GM19238 (cell line): ENCODE measurements at regions not wholly inside any gene's neighbourhood (a gene's known extent, or its start where the extent isn't known, plus 50 kb on each side); places are given as distances from the start of the nearest gene placed in this dataset.

ENCODE experiments used
- DNase-seq: peaks from one replicate; pipeline ENCODE4 v3.0.0; 2011; ENCODE audit warnings: low spot score; ENCODE audit not compliant: insufficient read length

GRCh38 chr4:145251391-145251790 lies 71.0 kb upstream of the OTUD4 start:
- no peak for DNase-seq

- DNase-seq = no peak
Observed at GRCh38 chr4:145248971-145249370, 68.6 kb upstream of the OTUD4 start.

GRCh38 chr4:145248502-145248901 lies 68.1 kb upstream of the OTUD4 start:
- no peak for DNase-seq

GRCh38 chr4:145234091-145234706 lies 53.8 kb upstream of the OTUD4 start:
- peak; percentile 38 for DNase-seq

- DNase-seq = no peak
Observed at GRCh38 chr4:145231906-145232700, 51.7 kb upstream of the OTUD4 start.

- DNase-seq = no peak
Observed at GRCh38 chr4:145230726-145231125, 50.3 kb upstream of the OTUD4 start.
